A549 (cell line): ENCODE measurements at regions not wholly inside any gene's neighbourhood (a gene's known extent, or its start where the extent isn't known, plus 50 kb on each side); places are given as distances from the start of the nearest gene placed in this dataset.

Experiments used
- BHLHE40 ChIP-seq: IDR thresholded peaks from 2 replicates; pipeline ENCODE4 v1.6.1; 2012; ENCODE audit warnings: low read depth, low read length, inconsistent platforms
- CHD4 ChIP-seq: fragments of 200-600 bp; sonication (generic); IDR thresholded peaks from 2 replicates; pipeline ENCODE4 v1.6.1; 2016; ENCODE audit warnings: antibody characterized with exemption, mild to moderate bottlenecking, borderline replicate concordance
- CTCF ChIP-seq: fragments of >200 bp; sonication (Bioruptor Twin); formaldehyde crosslinking; IDR thresholded peaks from 3 replicates; pipeline ENCODE4 v1.5.1; 2016
- MAFK ChIP-seq: fragments of 450-650 bp; IDR thresholded peaks from 2 replicates; pipeline ENCODE4 v1.6.1; 2014; ENCODE audit not compliant: partially characterized antibody
- MYC ChIP-seq: IDR thresholded peaks from 2 replicates; pipeline ENCODE4 v1.6.1; 2012; ENCODE audit warnings: mild to moderate bottlenecking, inconsistent platforms, low read length, improper control_type of control experiment, borderline replicate concordance
- PBX3 ChIP-seq: IDR thresholded peaks from 2 replicates; pipeline ENCODE4 v1.6.1; 2012
- RFX5 ChIP-seq: fragments of 450-650 bp; IDR thresholded peaks from 2 replicates; pipeline ENCODE4 v1.7.1; 2014; ENCODE audit warnings: antibody characterized with exemption, mild to moderate bottlenecking, moderate library complexity
- SMC3 ChIP-seq: fragments of >200 bp; sonication (Bioruptor Twin); formaldehyde crosslinking; IDR thresholded peaks from 3 replicates; pipeline ENCODE4 v1.6.1; 2018; ENCODE audit warnings: inconsistent platforms
- SREBF2 ChIP-seq: fragments of 450-650 bp; IDR thresholded peaks from 2 replicates; pipeline ENCODE4 v1.6.1; 2014; ENCODE audit warnings: mild to moderate bottlenecking, moderate library complexity

- no peak for TF ChIP-seq MAFK
- no peak for TF ChIP-seq RFX5
- no peak for TF ChIP-seq SMC3
- TF ChIP-seq BHLHE40 = no peak
- no peak for TF ChIP-seq CTCF
- no peak for TF ChIP-seq CHD4
- TF ChIP-seq PBX3 = no peak
- TF ChIP-seq SREBF2 = no peak
- no peak for TF ChIP-seq MYC
Measured at GRCh38 chr13:107941345-107942029, 273.8 kb downstream of the LIG4 start.
